ENCODE measurements at regions not wholly inside any gene's neighbourhood (a gene's known extent, or its start where the extent isn't known, plus 50 kb on each side); places are given as distances from the start of the nearest gene placed in this dataset.

- H3K79me2 ChIP-seq (ENCODE audit: control insufficient read depth, low read length), result no peaks in the 10 kb centered on the region
- no peaks in the 10 kb centered on the region for H3K9me3 ChIP-seq (ENCODE audit: control insufficient read depth, insufficient read depth, low read length)
- H4K20me1 ChIP-seq (ENCODE audit: control insufficient read depth, insufficient read depth, low read depth, low read length), result no peaks in the 10 kb centered on the region
- no peak overlapping the region for H3K4me2 ChIP-seq (ENCODE audit: low read length)
- no peak overlapping the region for H3K27ac ChIP-seq (ENCODE audit: low read depth, low read length)
- no peaks in the 10 kb centered on the region for H3K4me1 ChIP-seq (ENCODE audit: control insufficient read depth, low read length)
- no peaks in the 10 kb centered on the region for H3K9me2 ChIP-seq (replicated peaks; ENCODE audit: control insufficient read depth, low read length)
- H3F3A ChIP-seq (ENCODE audit: control insufficient read depth, insufficient read depth), result no peaks in the 10 kb centered on the region
- H3K36me3 ChIP-seq (ENCODE audit: control insufficient read depth, low read length), result no peaks in the 10 kb centered on the region
- TF ChIP-seq CTCF (IDR thresholded peaks at IDR 0.05; ENCODE audit: low read depth, low read length, poor library complexity, severe bottlenecking), result no peak
- no peak for TF ChIP-seq EZH2phosphoT487 (IDR thresholded peaks at IDR 0.05; ENCODE audit: borderline replicate concordance, low read length)
- no peak overlapping the region for H3K4me3 ChIP-seq (ENCODE audit: low read length)
- no peaks in the 10 kb centered on the region for H3K27me3 ChIP-seq (ENCODE audit: control insufficient read depth, low read length)
Observed at GRCh38 chr15:35863655-35864054, 317.7 kb upstream of the DPH6 start.

- H3K79me2 ChIP-seq (ENCODE audit: control insufficient read depth, low read length), result no peaks in the 10 kb centered on the region
- H3K4me3 ChIP-seq (ENCODE audit: low read length), result no peak overlapping the region
- H3K9me3 ChIP-seq (ENCODE audit: control insufficient read depth, insufficient read depth, low read length), result no peaks in the 10 kb centered on the region
- H3K36me3 ChIP-seq (ENCODE audit: control insufficient read depth, low read length), result no peaks in the 10 kb centered on the region
- TF ChIP-seq CTCF (IDR thresholded peaks at IDR 0.05; ENCODE audit: low read depth, low read length, poor library complexity, severe bottlenecking) (no peak), EZH2phosphoT487 (IDR thresholded peaks at IDR 0.05; ENCODE audit: borderline replicate concordance, low read length) (no peak)
- no peaks in the 10 kb centered on the region for H4K20me1 ChIP-seq (ENCODE audit: control insufficient read depth, insufficient read depth, low read depth, low read length)
- H3K27ac ChIP-seq (ENCODE audit: low read depth, low read length), result no peak overlapping the region
- H3K27me3 ChIP-seq (ENCODE audit: control insufficient read depth, low read length), result no peaks in the 10 kb centered on the region
- H3K4me2 ChIP-seq (ENCODE audit: low read length), result no peak overlapping the region
- H3K4me1 ChIP-seq (ENCODE audit: control insufficient read depth, low read length), result no peaks in the 10 kb centered on the region
- no peaks in the 10 kb centered on the region for H3F3A ChIP-seq (ENCODE audit: control insufficient read depth, insufficient read depth)
- H3K9me2 ChIP-seq (replicated peaks; ENCODE audit: control insufficient read depth, low read length), result no peaks in the 10 kb centered on the region
Observed at GRCh38 chr15:35867356-35867755, 321.4 kb upstream of the DPH6 start.

GRCh38 chr15:35871282-35871681 lies 325.3 kb upstream of the DPH6 start:
- H3K27ac ChIP-seq (ENCODE audit: low read depth, low read length), result no peak overlapping the region
- H3K4me1 ChIP-seq (ENCODE audit: control insufficient read depth, low read length), result no peaks in the 10 kb centered on the region
- TF ChIP-seq CTCF (IDR thresholded peaks at IDR 0.05; ENCODE audit: low read depth, low read length, poor library complexity, severe bottlenecking) (no peak), EZH2phosphoT487 (IDR thresholded peaks at IDR 0.05; ENCODE audit: borderline replicate concordance, low read length) (no peak)
- H4K20me1 ChIP-seq (ENCODE audit: control insufficient read depth, insufficient read depth, low read depth, low read length), result no peaks in the 10 kb centered on the region
- H3K4me2 ChIP-seq (ENCODE audit: low read length), result no peak overlapping the region
- H3K36me3 ChIP-seq (ENCODE audit: control insufficient read depth, low read length), result no peaks in the 10 kb centered on the region
- no peak overlapping the region for H3K4me3 ChIP-seq (ENCODE audit: low read length)
- no peaks in the 10 kb centered on the region for H3F3A ChIP-seq (ENCODE audit: control insufficient read depth, insufficient read depth)
- no peaks in the 10 kb centered on the region for H3K79me2 ChIP-seq (ENCODE audit: control insufficient read depth, low read length)
- no peaks in the 10 kb centered on the region for H3K9me3 ChIP-seq (ENCODE audit: control insufficient read depth, insufficient read depth, low read length)
- no peaks in the 10 kb centered on the region for H3K27me3 ChIP-seq (ENCODE audit: control insufficient read depth, low read length)
- no peaks in the 10 kb centered on the region for H3K9me2 ChIP-seq (replicated peaks; ENCODE audit: control insufficient read depth, low read length)

GRCh38 chr15:35871812-35872211 lies 325.8 kb upstream of the DPH6 start:
- H3K36me3 ChIP-seq (ENCODE audit: control insufficient read depth, low read length), result no peaks in the 10 kb centered on the region

More at GRCh38 chr15:35871812-35872211, 325.8 kb upstream of the DPH6 start:
- no peaks in the 10 kb centered on the region for H3F3A ChIP-seq (ENCODE audit: control insufficient read depth, insufficient read depth)
- no peak overlapping the region for H3K4me2 ChIP-seq (ENCODE audit: low read length)
- H3K9me2 ChIP-seq (replicated peaks; ENCODE audit: control insufficient read depth, low read length), result no peaks in the 10 kb centered on the region
- no peaks in the 10 kb centered on the region for H3K27me3 ChIP-seq (ENCODE audit: control insufficient read depth, low read length)
- no peaks in the 10 kb centered on the region for H3K9me3 ChIP-seq (ENCODE audit: control insufficient read depth, insufficient read depth, low read length)
- H4K20me1 ChIP-seq (ENCODE audit: control insufficient read depth, insufficient read depth, low read depth, low read length), result no peaks in the 10 kb centered on the region
- H3K4me1 ChIP-seq (ENCODE audit: control insufficient read depth, low read length), result no peaks in the 10 kb centered on the region
- no peak overlapping the region for H3K4me3 ChIP-seq (ENCODE audit: low read length)
- H3K79me2 ChIP-seq (ENCODE audit: control insufficient read depth, low read length), result no peaks in the 10 kb centered on the region
- TF ChIP-seq CTCF (IDR thresholded peaks at IDR 0.05; ENCODE audit: low read depth, low read length, poor library complexity, severe bottlenecking) (no peak), EZH2phosphoT487 (IDR thresholded peaks at IDR 0.05; ENCODE audit: borderline replicate concordance, low read length) (no peak)
- H3K27ac ChIP-seq (ENCODE audit: low read depth, low read length), result no peak overlapping the region
